SU-DHL-6 (cell line): ENCODE measurements at regions not wholly inside any gene's neighbourhood (a gene's known extent, or its start where the extent isn't known, plus 50 kb on each side); places are given as distances from the start of the nearest gene placed in this dataset.

Experiments used
- EZH2phosphoT487 ChIP-seq: fragments of 200-600 bp; sonication (generic), shearing (Covaris generic); conservative IDR thresholded peaks from 2 replicates; pipeline ENCODE4 v1.6.1; 2018; ENCODE audit warnings: mild to moderate bottlenecking, antibody characterized with exemption, low read length, moderate library complexity, mixed read lengths
- TF ChIP-seq, protein P1 (sequence below): fragments of 200-600 bp; sonication (generic); IDR thresholded peaks from one replicate; pipeline ENCODE4 v1.5.1; 2017; ENCODE audit warnings: antibody characterized with exemption, mild to moderate bottlenecking, low read length, moderate library complexity; ENCODE audit not compliant: insufficient read depth, poor library complexity, severe bottlenecking

DNA sequence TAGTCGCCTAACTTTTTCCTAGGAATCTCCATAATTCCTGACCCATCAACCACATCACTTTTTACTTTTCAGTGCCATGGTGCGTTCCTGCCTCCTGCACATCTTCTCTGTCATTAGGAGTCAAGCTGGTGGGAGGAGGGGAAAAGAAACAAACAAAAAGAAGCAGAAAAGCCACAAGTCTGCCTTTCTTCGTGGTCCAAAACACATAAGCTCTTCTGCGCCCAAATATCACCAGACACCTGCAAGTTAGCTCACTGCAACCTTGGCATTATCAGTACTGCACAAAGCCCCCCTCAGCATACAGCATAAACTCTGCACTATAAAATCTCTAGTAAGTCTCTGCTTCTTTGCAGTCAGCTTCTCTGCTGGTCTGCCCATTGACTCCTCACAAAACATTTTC, 295.3 kb downstream of the HS3ST3B1 start:
- TF ChIP-seq, protein P1, sequence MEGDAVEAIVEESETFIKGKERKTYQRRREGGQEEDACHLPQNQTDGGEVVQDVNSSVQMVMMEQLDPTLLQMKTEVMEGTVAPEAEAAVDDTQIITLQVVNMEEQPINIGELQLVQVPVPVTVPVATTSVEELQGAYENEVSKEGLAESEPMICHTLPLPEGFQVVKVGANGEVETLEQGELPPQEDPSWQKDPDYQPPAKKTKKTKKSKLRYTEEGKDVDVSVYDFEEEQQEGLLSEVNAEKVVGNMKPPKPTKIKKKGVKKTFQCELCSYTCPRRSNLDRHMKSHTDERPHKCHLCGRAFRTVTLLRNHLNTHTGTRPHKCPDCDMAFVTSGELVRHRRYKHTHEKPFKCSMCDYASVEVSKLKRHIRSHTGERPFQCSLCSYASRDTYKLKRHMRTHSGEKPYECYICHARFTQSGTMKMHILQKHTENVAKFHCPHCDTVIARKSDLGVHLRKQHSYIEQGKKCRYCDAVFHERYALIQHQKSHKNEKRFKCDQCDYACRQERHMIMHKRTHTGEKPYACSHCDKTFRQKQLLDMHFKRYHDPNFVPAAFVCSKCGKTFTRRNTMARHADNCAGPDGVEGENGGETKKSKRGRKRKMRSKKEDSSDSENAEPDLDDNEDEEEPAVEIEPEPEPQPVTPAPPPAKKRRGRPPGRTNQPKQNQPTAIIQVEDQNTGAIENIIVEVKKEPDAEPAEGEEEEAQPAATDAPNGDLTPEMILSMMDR = no peak
- no peak for TF ChIP-seq EZH2phosphoT487
